Ishikawa (cell line): ENCODE measurements at regions not wholly inside any gene's neighbourhood (a gene's known extent, or its start where the extent isn't known, plus 50 kb on each side); places are given as distances from the start of the nearest gene placed in this dataset.

Experiments
- CEBPB ChIP-seq: IDR thresholded peaks from 2 replicates; pipeline ENCODE4 v1.6.1; 2012
- CREB1 ChIP-seq: IDR thresholded peaks from 2 replicates; pipeline ENCODE4 v1.6.1; 2012; ENCODE audit warnings: low read depth
- EGR1 ChIP-seq: IDR thresholded peaks from 2 replicates; pipeline ENCODE4 v1.6.1; 2012
- EP300 ChIP-seq: IDR thresholded peaks from 2 replicates; pipeline ENCODE4 v1.6.1; 2012; ENCODE audit warnings: borderline replicate concordance
- FOXM1 ChIP-seq: IDR thresholded peaks from 2 replicates; pipeline ENCODE4 v1.6.1; 2012; ENCODE audit warnings: low read depth, borderline replicate concordance
- NFIC ChIP-seq: IDR thresholded peaks from 2 replicates; pipeline ENCODE4 v1.6.1; 2012
- RAD21 ChIP-seq: IDR thresholded peaks from 2 replicates; pipeline ENCODE4 v1.6.1; 2012; ENCODE audit warnings: low read depth
- TAF1 ChIP-seq: IDR thresholded peaks from 2 replicates; pipeline ENCODE4 v1.6.1; 2012; ENCODE audit warnings: low read depth, mild to moderate bottlenecking
- TCF12 ChIP-seq: IDR thresholded peaks from 2 replicates; pipeline ENCODE4 v1.6.1; 2012; ENCODE audit warnings: low read depth
- TEAD4 ChIP-seq: IDR thresholded peaks from 2 replicates; pipeline ENCODE4 v1.6.1; 2012
- YY1 ChIP-seq: IDR thresholded peaks from 2 replicates; pipeline ENCODE4 v1.6.1; 2012; ENCODE audit warnings: low read depth
- ZBTB7A ChIP-seq: IDR thresholded peaks from 2 replicates; pipeline ENCODE4 v1.6.1; 2012; ENCODE audit warnings: low read depth
- TF ChIP-seq, protein P1 (sequence below): IDR thresholded peaks from 2 replicates; pipeline ENCODE4 v1.6.1; 2012
- TF ChIP-seq, protein P2 (sequence below): IDR thresholded peaks from 2 replicates; pipeline ENCODE4 v1.6.1; 2012; ENCODE audit warnings: low read depth, mild to moderate bottlenecking
- TF ChIP-seq, protein P3 (sequence below): IDR thresholded peaks from 2 replicates; pipeline ENCODE4 v1.6.1; 2012

DNA sequence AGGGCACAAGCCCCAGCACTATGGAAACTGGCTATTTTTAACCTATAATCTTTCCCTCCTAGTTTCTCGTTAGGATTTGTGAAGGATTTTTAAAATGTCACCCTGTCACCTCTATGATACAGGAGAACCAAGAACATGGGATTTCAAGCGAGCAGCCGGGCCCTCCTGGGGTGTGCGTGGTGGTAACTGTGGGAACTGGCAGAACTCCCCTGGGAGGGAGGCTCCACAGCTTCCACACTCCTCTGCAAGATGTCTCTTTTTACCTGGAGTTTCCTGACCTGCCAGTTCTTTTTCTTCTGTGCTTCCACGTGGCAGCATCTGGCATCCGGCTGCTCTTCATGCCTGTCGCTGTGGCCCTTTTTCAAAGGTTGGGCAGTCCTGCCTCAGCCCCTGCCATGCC is 386.3 kb upstream of the MYT1L start:
- TF ChIP-seq CREB1 (no peak), CEBPB (no peak), RAD21 (no peak), EGR1 (no peak), FOXM1 (no peak)

DNA sequence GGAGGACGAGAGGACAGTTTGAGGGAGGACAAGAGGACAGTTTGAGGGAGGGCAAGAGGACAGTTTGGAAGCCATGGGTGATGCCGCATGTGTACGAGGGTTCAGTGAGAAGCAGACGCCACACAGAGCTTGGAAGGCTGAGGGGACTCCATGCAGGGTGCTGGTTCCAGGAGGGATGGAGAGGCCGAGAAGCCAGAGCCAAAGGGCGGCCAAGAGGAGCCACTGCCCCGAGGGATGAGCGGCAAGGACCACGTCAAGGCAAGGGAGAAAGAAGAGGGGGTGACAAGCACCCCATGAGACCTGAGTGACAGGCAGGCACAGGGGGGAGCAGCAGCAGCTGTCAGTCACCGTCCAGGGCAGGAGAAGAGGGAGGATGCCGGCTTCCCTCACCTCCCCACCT is 385.7 kb upstream of the MYT1L start:
- TF ChIP-seq TCF12 (no peak), TEAD4 (no peak), EP300 (no peak), NFIC (no peak), TAF1 (no peak), YY1 (no peak), EGR1 (no peak), FOXM1 (no peak), RAD21 (no peak), CREB1 (no peak), CEBPB (no peak)
- TF ChIP-seq, protein P1, sequence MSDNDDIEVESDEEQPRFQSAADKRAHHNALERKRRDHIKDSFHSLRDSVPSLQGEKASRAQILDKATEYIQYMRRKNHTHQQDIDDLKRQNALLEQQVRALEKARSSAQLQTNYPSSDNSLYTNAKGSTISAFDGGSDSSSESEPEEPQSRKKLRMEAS = no peak
- TF ChIP-seq, protein P2, sequence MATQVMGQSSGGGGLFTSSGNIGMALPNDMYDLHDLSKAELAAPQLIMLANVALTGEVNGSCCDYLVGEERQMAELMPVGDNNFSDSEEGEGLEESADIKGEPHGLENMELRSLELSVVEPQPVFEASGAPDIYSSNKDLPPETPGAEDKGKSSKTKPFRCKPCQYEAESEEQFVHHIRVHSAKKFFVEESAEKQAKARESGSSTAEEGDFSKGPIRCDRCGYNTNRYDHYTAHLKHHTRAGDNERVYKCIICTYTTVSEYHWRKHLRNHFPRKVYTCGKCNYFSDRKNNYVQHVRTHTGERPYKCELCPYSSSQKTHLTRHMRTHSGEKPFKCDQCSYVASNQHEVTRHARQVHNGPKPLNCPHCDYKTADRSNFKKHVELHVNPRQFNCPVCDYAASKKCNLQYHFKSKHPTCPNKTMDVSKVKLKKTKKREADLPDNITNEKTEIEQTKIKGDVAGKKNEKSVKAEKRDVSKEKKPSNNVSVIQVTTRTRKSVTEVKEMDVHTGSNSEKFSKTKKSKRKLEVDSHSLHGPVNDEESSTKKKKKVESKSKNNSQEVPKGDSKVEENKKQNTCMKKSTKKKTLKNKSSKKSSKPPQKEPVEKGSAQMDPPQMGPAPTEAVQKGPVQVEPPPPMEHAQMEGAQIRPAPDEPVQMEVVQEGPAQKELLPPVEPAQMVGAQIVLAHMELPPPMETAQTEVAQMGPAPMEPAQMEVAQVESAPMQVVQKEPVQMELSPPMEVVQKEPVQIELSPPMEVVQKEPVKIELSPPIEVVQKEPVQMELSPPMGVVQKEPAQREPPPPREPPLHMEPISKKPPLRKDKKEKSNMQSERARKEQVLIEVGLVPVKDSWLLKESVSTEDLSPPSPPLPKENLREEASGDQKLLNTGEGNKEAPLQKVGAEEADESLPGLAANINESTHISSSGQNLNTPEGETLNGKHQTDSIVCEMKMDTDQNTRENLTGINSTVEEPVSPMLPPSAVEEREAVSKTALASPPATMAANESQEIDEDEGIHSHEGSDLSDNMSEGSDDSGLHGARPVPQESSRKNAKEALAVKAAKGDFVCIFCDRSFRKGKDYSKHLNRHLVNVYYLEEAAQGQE = no peak
- TF ChIP-seq, protein P3, sequence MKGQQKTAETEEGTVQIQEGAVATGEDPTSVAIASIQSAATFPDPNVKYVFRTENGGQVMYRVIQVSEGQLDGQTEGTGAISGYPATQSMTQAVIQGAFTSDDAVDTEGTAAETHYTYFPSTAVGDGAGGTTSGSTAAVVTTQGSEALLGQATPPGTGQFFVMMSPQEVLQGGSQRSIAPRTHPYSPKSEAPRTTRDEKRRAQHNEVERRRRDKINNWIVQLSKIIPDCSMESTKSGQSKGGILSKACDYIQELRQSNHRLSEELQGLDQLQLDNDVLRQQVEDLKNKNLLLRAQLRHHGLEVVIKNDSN = no peak

DNA sequence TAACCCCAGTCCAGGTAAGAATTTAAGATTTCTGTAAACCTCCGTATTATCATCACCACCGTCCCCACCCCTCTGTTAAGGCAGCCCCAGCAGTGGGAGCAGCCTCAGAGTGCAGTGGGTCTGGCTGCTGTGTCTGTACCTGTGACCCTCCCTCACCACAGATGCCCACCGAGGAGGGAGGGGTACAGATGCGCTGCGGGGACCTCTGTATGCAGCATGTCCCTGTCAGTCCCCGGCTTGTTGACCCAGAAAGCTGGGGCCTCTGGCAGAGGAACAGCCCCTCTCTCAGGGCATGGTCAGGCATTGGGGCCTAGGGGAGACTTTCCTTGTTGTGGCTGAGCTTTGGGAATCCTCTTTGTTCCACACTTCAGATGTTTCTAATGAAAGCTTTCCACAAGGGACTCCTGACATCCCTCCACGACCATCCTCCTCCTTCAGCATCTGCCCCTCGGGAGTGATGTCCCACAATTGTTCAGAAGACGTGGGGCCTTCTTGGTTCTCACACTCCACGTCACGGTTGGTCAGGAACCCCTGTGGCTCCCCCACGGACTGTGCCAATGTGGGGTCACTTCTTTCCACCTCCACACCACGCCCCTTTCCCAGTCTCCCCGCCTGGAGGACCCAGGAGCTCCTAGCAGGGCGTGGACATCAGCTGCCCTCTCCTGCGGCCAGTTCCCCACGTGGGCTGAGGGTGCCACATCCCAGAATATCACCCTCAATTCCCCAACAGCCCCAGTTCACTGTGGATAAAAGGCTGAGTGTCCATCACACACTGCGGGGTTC is 384.2 kb upstream of the MYT1L start:
- TF ChIP-seq CEBPB (no peak), ZBTB7A (no peak), EP300 (no peak), CREB1 (no peak), RAD21 (no peak), TEAD4 (no peak), NFIC (no peak), FOXM1 (no peak), EGR1 (no peak), TCF12 (no peak), YY1 (no peak), TAF1 (no peak)
- TF ChIP-seq, protein P3 = no peak
- TF ChIP-seq, protein P2 = no peak
- TF ChIP-seq, protein P1 = no peak

DNA sequence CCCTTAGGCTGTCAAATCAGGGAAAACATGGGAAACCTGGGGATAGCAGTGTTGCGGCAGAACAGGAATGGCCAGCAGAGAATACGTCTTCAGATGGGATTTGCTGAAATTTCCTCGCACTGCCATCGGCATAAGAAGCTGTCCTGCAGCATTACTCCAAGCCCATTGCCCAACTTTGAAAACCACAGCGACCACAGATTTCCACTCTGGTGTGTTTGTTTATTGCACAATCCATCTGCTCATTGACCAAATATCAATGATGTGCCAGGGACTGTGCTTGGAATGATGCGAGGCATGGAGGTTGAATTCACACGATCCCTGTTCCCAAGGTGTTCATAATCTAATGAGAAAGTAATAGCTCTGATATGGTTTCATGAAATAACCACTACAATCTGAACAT is 383.3 kb upstream of the MYT1L start:
- TF ChIP-seq EP300 (no peak), ZBTB7A (no peak), YY1 (no peak), CREB1 (no peak), CEBPB (no peak), RAD21 (no peak), TEAD4 (no peak), NFIC (no peak), TCF12 (no peak), FOXM1 (no peak), EGR1 (no peak), TAF1 (no peak)
- TF ChIP-seq, protein P2 = no peak
- TF ChIP-seq, protein P3 = no peak
- TF ChIP-seq, protein P1 = no peak
